GM19035 (cell line): ENCODE measurements at regions not wholly inside any gene's neighbourhood (a gene's known extent, or its start where the extent isn't known, plus 50 kb on each side); places are given as distances from the start of the nearest gene placed in this dataset.
"Not testable (repeated sequence)": the region's sequence is repeated elsewhere in the genome, so short reads cannot be mapped to it uniquely, and the experiment has no call there.

ENCODE experiments used
- ATAC-seq: cut with Tn5 transposase; IDR thresholded peaks from one replicate; pipeline ENCODE4 v1.9.1; 2021; ENCODE audit not compliant: unreplicated experiment

GRCh38 chr14:22313172-22313801 lies 275.7 kb downstream of the DAD1 start:
- ATAC-seq = no peak

DNA sequence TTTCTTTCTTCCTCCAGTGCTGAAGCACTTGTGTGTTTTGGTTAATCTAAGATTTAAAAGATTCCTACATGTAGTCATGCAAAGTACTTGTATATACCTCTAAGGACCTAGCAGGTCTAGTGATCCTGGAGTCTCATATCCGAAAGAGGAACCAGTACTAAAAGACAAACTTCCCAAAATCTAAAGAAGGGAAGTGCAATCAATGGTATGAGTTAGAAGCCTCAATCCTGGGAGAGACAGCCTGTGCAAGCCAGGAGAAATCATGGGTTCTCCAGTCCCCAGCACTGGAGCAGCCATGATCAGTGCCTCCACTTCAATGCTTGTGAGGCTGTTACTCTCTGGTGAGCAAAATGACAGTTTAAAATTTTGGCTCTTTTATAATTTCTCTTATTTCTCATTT lies 277.4 kb downstream of the DAD1 start:
- no peak for ATAC-seq

- no peak for ATAC-seq
Measured at GRCh38 chr14:22305607-22306006, 283.4 kb downstream of the DAD1 start.

DNA sequence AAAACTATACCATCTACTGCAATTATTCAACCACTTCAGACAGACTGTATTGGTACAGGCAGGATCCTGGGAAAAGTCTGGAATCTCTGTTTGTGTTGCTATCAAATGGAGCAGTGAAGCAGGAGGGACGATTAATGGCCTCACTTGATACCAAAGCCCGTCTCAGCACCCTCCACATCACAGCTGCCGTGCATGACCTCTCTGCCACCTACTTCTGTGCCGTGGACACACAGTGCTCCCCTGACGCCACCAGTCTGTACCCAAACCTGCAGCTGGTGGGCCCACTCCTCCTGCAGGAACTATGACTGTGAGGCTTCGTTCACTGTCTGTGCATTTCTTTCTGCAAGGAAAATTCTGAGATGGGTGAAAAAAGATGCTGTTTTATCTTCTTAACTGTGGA lies 284.7 kb downstream of the DAD1 start:
- ATAC-seq = no peak

DNA sequence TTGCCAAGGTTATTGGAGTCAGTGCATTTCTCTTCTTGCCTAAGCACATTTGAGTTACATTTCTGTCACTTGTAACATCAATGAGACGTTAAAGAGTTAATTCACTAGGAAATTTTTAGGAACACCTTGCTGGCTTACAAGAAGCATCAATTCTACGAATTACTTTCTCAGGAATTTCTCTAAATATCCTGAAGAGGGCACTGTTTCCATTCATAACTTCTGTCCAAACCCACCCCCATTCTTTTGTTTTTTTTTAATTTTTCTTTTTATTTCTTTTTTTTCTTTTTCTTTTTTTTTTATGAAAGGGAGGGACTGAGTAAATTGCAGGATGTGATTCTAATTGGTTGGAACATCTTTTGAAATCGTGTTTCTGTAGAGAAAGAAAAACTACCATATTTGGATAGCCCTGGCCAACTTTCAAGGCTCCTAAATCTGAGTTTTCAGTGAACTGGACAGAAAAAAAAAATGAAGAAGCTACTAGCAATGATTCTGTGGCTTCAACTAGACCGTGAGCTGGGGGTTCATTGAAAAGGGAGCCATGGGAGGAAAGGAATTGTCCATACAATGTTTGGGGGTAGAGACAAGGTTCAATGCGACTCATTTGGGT lies 285.3 kb downstream of the DAD1 start:
- no peak for ATAC-seq

DNA sequence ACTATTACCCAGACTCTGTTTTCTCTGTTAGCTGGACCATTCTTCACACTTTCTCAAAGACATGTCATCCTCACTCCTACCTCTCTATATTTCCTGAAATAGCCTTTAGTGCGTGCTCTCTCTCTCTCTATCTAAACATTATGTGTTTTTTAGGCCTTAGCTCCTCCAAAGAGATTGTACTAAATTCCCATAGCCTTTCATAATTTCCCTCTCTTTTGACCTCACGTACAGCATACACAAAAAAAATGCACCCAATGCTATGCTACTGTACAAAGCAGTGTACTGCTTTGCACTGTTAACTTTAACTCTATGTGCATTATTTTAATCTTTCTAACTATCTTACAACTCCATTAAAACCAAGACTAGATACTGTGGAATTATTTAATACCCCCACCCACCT lies 288.4 kb downstream of the DAD1 start:
- ATAC-seq = no peak

DNA sequence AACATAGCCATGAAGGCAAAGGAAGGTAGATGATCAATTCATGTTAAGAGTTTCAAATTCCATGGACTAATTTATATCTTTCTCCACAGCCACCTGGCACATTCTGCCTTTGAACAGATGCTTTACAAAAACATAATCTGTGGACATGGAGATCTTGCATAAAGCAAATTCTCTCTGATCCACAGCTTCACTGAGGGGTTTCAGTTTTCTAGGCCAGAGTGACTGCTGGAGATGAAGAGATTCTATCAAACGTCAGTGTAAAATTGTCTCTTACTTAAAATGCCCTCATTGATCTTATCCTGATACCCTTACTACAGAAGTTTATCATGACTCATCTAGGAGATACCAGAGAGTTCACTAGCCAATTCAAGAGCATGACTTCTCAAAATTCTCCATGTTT lies 291.6 kb downstream of the DAD1 start:
- ATAC-seq = no peak

DNA sequence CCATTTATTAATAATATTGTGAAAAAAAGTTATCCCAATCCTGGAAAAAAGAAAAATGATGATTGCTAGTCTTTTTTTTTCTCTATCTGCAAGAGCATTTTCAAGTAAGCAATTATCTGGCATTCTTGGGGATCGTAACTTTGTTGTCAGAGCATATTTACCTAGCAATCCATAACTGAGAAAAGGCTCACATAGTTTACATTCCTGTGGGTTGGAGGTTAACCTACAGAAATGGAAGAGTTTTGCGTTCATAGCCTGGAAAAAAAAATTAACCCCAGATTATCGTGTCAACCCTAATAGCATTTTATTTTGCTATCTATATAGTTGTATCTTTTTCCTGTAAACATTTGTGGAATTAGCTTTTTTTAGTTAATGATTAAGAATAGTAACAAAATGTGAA lies 292.3 kb downstream of the DAD1 start:
- ATAC-seq = no peak

- no peak for ATAC-seq
Measured at GRCh38 chr14:22296088-22296487, 292.9 kb downstream of the DAD1 start.

GRCh38 chr14:22291406-22291805 lies 297.6 kb downstream of the DAD1 start:
- ATAC-seq = no peak

DNA sequence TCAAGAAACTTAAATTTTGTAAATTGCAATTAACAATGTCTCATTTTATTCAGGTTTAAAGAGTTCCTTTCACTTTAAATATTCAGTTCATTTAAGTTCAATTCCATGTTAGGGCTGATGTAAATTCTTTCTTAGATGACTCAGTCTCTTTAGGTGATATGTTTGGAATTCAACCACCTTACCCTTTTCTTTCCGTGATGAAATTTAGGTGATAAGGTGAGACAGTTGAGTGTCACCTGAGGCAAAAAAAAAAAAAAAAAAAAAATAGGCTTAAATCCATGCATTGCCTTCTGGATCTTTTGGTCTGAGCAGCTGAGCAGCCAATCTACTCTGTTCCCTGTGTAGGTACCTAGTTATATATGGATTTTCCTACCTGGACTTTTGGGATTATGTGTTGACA lies 299.5 kb downstream of the DAD1 start:
- ATAC-seq = no peak

DNA sequence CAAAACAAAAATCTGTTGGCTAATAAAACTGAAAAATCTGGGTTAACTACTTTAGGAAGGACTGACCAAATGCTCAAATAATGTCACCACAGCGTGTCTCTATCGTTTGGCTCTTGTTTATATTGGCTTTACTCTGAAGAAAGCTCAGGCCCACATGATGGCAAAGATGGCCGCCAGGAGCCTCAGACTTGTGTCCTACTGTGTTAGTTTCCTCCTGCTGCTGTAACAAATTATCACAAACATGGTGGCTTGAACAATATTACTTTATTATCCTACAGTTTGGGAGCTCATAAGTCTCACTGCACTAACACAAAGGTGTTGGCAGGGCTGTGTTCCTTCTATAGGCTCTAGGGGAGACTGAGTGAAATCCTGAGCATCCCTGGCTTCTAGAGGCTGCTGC lies 303.0 kb downstream of the DAD1 start:
- ATAC-seq = no peak

DNA sequence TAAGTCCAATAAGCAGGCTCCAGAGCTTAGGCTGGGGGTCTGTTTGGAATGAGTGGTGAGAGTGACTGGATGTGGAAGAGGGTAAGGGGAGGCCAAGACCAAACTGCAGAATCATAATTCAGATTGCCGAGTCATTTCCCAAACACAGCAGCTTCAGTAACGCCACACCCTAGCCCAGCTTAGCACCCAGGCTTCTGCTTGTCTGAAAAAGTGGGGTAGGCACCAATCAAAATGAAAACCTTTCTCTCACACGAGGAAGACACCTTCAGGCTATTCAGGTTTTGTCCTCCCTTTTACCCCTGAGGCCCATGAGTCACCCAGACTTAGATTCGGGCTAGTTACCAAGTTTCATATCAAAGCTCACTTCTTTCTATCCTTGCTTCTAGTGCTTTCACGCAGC lies 306.1 kb downstream of the DAD1 start:
- ATAC-seq = no peak

DNA sequence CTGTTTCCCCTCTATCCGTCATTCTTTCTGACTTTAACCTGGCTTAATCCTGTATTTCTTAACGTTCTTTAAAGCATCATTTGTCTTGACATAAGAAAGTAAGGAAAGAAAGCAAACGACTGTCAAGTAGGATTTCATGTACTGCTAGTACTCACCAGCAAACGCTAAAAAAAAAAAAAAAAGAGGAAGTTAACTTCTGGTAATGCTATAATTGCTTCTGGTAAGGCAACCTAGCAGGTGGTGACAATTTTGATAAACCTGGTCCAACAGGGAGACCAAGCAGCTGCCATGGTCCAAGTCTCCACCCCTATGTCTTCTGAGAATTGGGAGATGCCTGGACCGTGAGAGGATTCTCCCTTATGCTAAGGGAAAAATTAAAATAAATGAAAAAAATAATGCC lies 306.6 kb downstream of the DAD1 start:
- ATAC-seq = no peak

- ATAC-seq = not testable (repeated sequence)
Measured at GRCh38 chr14:22281447-22281874, 307.6 kb downstream of the DAD1 start.

DNA sequence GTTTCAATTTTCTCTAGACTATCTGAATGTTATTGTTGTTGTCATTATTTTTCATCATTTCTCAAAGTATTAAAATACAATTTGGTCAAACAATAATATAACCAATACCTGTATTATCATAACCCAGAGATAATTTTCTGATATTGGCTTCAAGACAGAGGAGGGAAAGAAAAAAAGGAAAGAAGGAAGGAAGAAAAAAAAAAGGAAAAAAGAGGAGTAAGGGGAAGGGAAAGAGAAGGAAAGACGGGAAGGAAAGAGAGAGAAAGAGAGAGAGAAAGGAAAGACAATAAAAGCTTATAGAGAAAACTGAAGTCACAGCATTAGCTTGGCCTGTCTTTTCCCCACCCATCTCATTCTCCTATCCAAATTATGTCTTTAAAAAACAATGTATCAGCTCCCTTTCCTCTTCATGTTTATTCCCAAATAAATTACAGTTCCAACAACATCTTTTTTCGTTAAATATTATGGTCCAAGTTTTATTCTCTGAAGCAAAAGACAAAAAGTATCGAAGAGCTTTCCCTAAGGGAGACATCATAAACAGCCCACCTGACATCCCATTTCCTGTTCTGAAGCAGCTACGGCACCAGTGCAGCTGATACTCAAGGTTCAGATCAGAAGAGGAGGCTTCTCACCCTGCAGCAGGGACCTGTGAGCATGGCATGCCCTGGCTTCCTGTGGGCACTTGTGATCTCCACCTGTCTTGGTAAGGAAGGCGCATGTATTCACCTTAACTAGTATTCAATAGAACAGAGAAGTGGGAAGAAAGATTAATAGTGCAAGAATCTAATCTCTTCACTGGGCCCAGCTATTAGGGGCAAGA lies 308.3 kb downstream of the DAD1 start:
- ATAC-seq = no peak

DNA sequence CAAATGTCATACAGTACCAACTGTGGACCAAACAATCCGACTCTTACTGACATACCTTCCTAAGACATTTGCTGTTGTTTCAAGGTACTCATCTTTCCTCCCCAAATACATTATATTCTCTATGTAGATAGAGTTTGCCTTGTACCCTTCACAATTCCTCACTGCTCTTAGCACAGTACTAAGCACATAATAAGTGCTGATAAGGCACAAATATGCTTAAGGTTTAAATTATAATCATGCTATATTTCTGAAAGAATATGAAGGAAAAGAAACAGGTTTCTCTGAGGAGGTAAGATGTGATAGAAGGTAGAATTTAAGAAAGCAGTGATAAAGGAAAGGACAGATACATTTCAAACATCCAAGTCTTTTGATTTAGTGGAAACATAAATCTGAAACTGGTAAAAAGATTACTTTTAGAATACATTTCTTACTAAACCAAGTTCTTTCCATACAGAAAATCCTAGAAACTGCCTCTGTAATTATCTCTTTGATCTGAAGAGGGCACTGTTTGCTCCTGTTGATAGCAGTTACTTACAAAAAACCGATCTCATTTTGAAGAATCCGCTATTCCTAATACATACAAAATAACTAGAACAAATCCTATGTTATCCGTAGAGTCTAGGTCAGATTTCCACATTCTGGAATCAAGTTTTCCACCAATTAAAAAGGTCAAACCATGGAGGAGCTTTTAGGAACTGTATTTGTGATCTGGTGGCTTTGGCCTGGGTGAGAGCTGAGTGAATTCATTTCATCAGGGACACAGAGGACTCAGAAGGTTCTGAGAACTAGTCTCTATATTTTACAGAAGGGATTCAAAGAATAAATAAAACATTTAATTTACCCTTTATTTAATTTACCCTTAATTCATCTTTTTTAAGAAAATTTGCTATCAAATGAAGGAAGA lies 311.9 kb downstream of the DAD1 start:
- ATAC-seq = no peak

DNA sequence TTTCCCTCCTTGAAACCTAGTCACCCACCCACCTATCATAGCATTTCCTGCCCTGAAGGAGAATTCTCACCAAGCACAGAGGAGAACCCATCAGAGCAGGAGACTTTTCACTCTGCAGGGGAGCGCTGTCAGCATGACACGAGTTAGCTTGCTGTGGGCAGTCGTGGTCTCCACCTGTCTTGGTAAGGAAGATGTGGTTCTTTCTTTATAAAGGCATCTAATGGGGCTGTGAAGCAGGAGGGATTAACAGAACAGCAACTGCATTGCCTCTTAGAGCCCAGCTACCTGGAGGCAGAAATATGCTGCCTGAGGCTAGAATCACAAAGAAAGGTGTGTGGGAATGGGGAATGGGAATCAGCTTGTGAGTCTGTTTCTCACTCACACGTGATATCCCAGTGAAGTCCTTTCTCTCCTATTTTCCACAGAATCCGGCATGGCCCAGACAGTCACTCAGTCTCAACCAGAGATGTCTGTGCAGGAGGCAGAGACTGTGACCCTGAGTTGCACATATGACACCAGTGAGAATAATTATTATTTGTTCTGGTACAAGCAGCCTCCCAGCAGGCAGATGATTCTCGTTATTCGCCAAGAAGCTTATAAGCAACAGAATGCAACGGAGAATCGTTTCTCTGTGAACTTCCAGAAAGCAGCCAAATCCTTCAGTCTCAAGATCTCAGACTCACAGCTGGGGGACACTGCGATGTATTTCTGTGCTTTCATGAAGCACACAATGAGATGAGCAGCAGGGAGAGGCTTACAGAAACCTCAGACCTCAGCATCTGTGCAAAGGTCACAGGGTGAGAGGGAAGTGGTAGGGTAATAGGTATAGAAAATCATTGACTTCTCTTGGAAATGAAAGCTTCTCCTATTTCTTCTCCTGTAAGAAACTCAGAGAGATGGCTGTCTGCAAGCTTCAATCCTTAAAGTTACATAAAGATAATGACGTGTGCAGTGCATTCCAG lies 316.9 kb downstream of the DAD1 start:
- ATAC-seq = no peak

GRCh38 chr14:22268875-22269274 lies 320.1 kb downstream of the DAD1 start:
- ATAC-seq = no peak

DNA sequence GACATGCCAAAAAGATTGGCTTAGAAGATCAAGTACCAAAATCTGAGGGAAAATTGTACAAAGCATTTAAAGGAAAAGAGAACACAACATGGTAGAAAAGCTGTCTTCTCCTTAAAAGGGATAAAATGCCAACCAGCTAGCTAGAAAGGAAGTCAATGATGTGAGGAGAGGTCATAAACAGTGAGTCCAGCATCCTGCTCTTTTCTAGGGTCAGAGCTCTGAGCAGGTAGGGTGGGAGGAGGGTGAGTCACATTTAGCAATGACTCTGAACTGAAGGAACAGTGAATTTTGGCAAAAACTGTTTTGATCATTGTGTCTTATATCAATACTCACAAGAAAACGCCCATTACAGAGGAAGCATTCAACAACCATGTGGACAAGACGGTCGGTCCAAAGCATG lies 322.3 kb downstream of the DAD1 start:
- no peak for ATAC-seq
